Gastroesophageal sphincter (tissue), 4 donors: ENCODE measurements at regions not wholly inside any gene's neighbourhood (a gene's known extent, or its start where the extent isn't known, plus 50 kb on each side); places are given as distances from the start of the nearest gene placed in this dataset.

Source experiments
- ATAC-seq: fragments of 150-250 bp; one replicate; pipeline ENCODE4 v1.9.1; 2016; ENCODE audit warnings: mild to moderate bottlenecking, moderate library complexity
- H3K27ac ChIP-seq, 4 donors: fragments of 200-600 bp; sonication (generic) in 3 of 4; 1 replicate in 3 of 4; 2 replicates in 1 of 4; pipeline ENCODE4 v1.5.1; 2016 to 2019
- H3K27me3 ChIP-seq: fragments of 200-600 bp; sonication (generic); one replicate; pipeline ENCODE4 v1.5.1; 2019
- H3K36me3 ChIP-seq, 2 donors: fragments of 200-600 bp; sonication (generic); one replicate each; pipeline ENCODE4 v1.5.1; 2019; ENCODE audit warnings: control low read depth in 1 of 2
- H3K4me1 ChIP-seq, 3 donors: fragments of 200-600 bp; sonication (generic); 1 replicate in 2 of 3; 2 replicates in 1 of 3; pipeline ENCODE4 v1.5.1; 2016 to 2019; ENCODE audit warnings: control low read depth in 2 of 3
- H3K4me3 ChIP-seq, 2 donors: fragments of 200-600 bp; sonication (generic); one replicate each; pipeline ENCODE4 v1.5.1; 2019; ENCODE audit warnings: mild to moderate bottlenecking in 1 of 2, moderate library complexity in 1 of 2
- H3K9me3 ChIP-seq, 3 donors: fragments of 200-600 bp; sonication (generic); one replicate each; pipeline ENCODE4 v1.5.1; 2017 to 2019; ENCODE audit warnings: control low read depth in 2 of 3
- EP300 ChIP-seq: sonication (generic); formaldehyde crosslinking; IDR thresholded peaks from one replicate; pipeline ENCODE4 v1.6.1; 2017; ENCODE audit warnings: antibody characterized with exemption, mild to moderate bottlenecking
- POLR2A ChIP-seq, 2 donors: fragments of 450-650 bp; IDR thresholded peaks; one replicate each; pipeline ENCODE4 v1.6.1; 2017; ENCODE audit warnings: antibody characterized with exemption in 2 of 2, mild to moderate bottlenecking in 2 of 2, moderate library complexity in 1 of 2
- POLR2AphosphoS5 ChIP-seq: sonication (generic); formaldehyde crosslinking; IDR thresholded peaks from one replicate; pipeline ENCODE4 v1.6.1; 2017; ENCODE audit warnings: antibody characterized with exemption
- WGBS, 2 donors: methylation state at CpG; one replicate each; pipeline ENCODE4 v1.1.5; 2018; ENCODE audit warnings: low coverage in 1 of 2; 5-methylcytosine and 5-hydroxymethylcytosine counted together
- TF ChIP-seq, protein P1 (sequence below), 4 experiments: fragments of 200-600 bp in 2 of 4; fragments of 450-650 bp in 2 of 4; sonication (generic) in 1 of 4; IDR thresholded peaks; one replicate each; pipeline ENCODE4 v1.5.1; 2017 to 2019; ENCODE audit warnings: antibody characterized with exemption in 4 of 4, mild to moderate bottlenecking in 2 of 4, moderate library complexity in 2 of 4

DNA sequence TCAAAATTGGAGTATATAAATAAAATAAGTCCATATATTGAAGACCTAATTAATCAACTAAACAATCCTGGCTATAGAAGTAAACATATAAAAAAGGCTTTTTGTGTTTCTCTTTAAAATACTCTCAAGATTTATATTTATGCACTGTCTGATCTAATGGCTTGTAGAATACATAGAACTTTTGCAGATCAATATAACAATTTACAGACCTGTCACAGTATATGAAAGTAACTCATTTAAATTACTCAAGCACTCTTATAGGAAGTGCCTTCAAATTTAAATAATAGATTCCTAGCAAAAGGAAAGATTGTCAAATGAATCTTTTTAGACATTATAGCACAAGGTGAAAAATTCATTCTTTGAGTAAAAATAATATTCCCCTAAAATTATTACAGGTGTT is 615.8 kb upstream of the RGS18 start:
- no peaks in the 10 kb centered on the region for H3K4me1 ChIP-seq
- no peaks in the 10 kb centered on the region for H3K27me3 ChIP-seq
- H3K4me3 ChIP-seq = no peak overlapping the region
- ATAC-seq = no peak
- TF ChIP-seq, protein P1, sequence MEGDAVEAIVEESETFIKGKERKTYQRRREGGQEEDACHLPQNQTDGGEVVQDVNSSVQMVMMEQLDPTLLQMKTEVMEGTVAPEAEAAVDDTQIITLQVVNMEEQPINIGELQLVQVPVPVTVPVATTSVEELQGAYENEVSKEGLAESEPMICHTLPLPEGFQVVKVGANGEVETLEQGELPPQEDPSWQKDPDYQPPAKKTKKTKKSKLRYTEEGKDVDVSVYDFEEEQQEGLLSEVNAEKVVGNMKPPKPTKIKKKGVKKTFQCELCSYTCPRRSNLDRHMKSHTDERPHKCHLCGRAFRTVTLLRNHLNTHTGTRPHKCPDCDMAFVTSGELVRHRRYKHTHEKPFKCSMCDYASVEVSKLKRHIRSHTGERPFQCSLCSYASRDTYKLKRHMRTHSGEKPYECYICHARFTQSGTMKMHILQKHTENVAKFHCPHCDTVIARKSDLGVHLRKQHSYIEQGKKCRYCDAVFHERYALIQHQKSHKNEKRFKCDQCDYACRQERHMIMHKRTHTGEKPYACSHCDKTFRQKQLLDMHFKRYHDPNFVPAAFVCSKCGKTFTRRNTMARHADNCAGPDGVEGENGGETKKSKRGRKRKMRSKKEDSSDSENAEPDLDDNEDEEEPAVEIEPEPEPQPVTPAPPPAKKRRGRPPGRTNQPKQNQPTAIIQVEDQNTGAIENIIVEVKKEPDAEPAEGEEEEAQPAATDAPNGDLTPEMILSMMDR (IDR thresholded peaks at IDR 0.05) = no peak
- TF ChIP-seq POLR2AphosphoS5 (no peak), EP300 (no peak), POLR2A (IDR thresholded peaks at IDR 0.05) (no peak)
- no peaks in the 10 kb centered on the region for H3K36me3 ChIP-seq
- H3K27ac ChIP-seq = no peak overlapping the region
- no peaks in the 10 kb centered on the region for H3K9me3 ChIP-seq

DNA sequence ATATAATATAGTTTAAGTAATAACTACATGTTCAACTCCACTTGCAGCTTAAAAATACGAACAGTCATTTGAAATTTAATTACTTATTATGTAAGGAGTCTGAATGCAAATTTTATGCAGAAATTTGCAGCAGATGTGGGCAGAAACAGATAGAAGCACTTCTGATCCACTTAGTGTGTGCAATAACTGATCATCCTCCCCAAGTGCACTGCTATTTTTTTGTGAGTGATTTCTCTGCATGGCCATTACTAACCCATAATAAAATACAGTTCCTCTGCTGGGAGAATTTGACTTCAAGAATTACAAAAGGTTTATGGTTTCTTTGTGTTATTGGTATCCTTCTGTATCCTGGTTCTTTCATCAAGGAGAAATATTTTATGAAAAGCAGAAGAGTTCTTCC is 611.5 kb upstream of the RGS18 start:
- ATAC-seq = no peak
- Histone ChIP-seq H3K36me3 (no peaks in the 10 kb centered on the region), H3K9me3 (no peaks in the 10 kb centered on the region), H3K27ac (no peak overlapping the region), H3K4me3 (no peak overlapping the region), H3K4me1 (no peaks in the 10 kb centered on the region), H3K27me3 (no peaks in the 10 kb centered on the region)
- 62 to 67% methylated on average over 1 of the region's 1 CpG for whole genome bisulfite sequencing, 2 donors
- TF ChIP-seq POLR2A (IDR thresholded peaks at IDR 0.05) = no peak
- no peak for TF ChIP-seq EP300
- TF ChIP-seq, protein P1 (IDR thresholded peaks at IDR 0.05) = no peak
- no peak for TF ChIP-seq POLR2AphosphoS5

DNA sequence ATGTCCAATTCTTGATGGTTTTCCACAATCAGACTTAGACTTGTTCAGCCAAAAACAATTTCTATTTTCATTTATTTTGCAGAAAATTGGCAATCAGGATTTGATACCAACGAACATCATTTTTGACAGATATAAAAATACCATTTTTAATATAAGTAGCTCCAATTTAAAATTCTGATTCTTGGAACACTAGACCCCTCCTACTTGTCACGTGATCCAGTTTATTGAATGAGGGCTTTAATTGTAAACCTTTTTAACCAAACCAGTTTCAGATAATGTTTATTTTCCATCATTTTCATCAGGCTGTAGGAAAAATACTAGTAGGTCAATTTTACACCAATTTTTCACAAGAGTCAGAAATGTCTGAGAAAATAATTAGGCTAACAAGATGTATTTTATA is 607.2 kb upstream of the RGS18 start:
- no peaks in the 10 kb centered on the region for H3K36me3 ChIP-seq
- no peak overlapping the region for H3K4me3 ChIP-seq
- no peaks in the 10 kb centered on the region for H3K27me3 ChIP-seq
- H3K9me3 ChIP-seq = no peaks in the 10 kb centered on the region
- no peak overlapping the region for H3K27ac ChIP-seq
- WGBS, 2 donors = 79 to 85% methylated on average over 2 of the region's 2 CpGs
- TF ChIP-seq POLR2A (IDR thresholded peaks at IDR 0.05) (no peak), POLR2AphosphoS5 (no peak), EP300 (no peak)
- TF ChIP-seq, protein P1 (IDR thresholded peaks at IDR 0.05) = no peak
- peaks cover 0 to 5% (median 0%) of the 10 kb centered on the region in 3 donors for H3K4me1 ChIP-seq
- ATAC-seq = no peak

DNA sequence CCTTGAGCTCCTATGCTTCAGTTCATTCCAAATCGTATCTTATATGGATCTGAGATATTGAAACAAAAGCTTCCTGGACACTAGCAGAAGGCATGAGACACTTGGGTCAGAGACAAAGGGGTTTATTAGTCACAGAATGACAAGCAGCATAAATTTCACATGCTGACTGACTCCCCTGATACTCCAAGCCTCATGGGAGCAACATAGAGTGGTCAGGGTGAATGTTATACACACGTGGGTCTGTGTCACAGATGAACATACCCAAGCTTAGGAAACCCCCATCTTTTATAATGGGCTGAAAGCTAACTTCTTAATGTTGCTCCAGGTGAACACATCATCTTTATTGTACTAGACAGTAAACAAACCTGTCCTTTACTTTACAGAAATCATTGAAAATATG is 599.9 kb upstream of the RGS18 start:
- Histone ChIP-seq H3K9me3 (no peaks in the 10 kb centered on the region), H3K36me3 (no peaks in the 10 kb centered on the region), H3K4me1 (no peaks in the 10 kb centered on the region), H3K27me3 (no peaks in the 10 kb centered on the region), H3K27ac (no peak overlapping the region), H3K4me3 (no peak overlapping the region)
- 69 to 82% methylated on average over 1 to 2 of the region's 2 CpGs for WGBS, 2 donors
- TF ChIP-seq EP300 (no peak), POLR2AphosphoS5 (no peak), POLR2A (IDR thresholded peaks at IDR 0.05) (no peak)
- TF ChIP-seq, protein P1 (IDR thresholded peaks at IDR 0.05) = no peak
- ATAC-seq = no peak

DNA sequence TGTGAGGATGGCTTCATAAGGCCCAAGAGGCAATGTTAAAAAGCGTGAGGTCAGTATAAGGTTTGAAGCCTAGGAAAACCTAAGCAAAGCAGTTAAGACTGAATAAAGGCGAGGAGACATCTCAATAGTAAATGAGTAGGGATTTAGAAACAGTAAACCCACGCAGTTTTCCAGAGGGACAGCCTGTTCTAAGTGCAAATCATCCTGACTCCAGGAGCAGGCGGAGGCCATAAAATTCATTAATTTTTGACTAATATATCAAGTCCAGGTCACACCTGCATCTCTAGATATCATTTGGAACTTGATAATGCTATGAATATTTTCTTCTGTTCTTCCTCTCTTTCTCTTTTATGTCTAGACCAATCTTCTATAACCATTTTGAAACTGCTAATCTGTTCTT is 597.0 kb upstream of the RGS18 start:
- Histone ChIP-seq H3K4me1 (no peaks in the 10 kb centered on the region), H3K27me3 (no peaks in the 10 kb centered on the region), H3K4me3 (no peak overlapping the region), H3K9me3 (no peaks in the 10 kb centered on the region), H3K36me3 (no peaks in the 10 kb centered on the region), H3K27ac (no peak overlapping the region)
- 71 to 92% methylated on average over 4 of the region's 4 CpGs for WGBS, 2 donors
- TF ChIP-seq, protein P1 (IDR thresholded peaks at IDR 0.05) = no peak
- TF ChIP-seq EP300 (no peak), POLR2A (IDR thresholded peaks at IDR 0.05) (no peak), POLR2AphosphoS5 (no peak)
- no peak for ATAC-seq
